ENCODE measurements at regions not wholly inside any gene's neighbourhood (a gene's known extent, or its start where the extent isn't known, plus 50 kb on each side); places are given as distances from the start of the nearest gene placed in this dataset.

DNA sequence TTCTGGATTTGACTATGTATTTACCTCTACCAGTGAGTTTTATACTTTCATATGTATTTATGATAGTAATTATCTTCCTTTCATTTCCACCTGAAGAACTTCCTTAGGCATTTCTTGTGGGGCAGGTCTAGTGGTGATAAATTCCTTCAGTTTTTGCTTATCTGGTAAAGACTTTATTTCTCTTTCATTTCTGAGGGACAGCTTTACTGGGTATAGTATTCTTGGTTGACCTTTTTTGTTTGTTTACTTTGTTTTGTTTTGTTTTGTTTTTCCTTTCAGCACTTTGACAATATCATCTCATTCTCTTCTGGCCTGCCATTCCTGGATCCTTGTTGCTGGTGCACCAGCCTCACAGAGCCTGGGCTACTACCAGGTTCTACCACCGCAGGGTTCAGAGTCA is 53.9 kb upstream of the NFKBIA start:
- CTCF ChIA-PET = no interaction called here
- no peak overlapping the region for H4K8ac ChIP-seq (ENCODE audit: low read depth in 2 of 2, low read length in 2 of 2)
- H3K4me1 ChIP-seq (ENCODE audit: control insufficient read depth, insufficient read depth, low read length) = no peaks in the 10 kb centered on the region
- H3K4ac ChIP-seq (ENCODE audit: low read depth, low read length) = no peak overlapping the region
- H3K18ac ChIP-seq (ENCODE audit: low read depth, low read length) = no peak overlapping the region
- 100% methylated on average over 1 of the region's 1 CpG; no CpG with 5 or more reads in 1 of the 2 experiments for WGBS, 2 experiments (ENCODE audit: extremely low coverage in 2 of 2, insufficient read length in 1 of 2)
- no peak overlapping the region for H2BK15ac ChIP-seq (ENCODE audit: low read depth, low read length)
- BruUV-seq (replicated peaks) = no TSS peak
- no peak overlapping the region for H2AK5ac ChIP-seq (ENCODE audit: low read depth, low read length)
- POLR2A ChIA-PET (ENCODE audit: unreplicated experiment) = no interaction called here
- no peak for ATAC-seq (ENCODE audit: low read depth)
- H3K27ac ChIP-seq (ENCODE audit: insufficient read depth, low read length) = no peak overlapping the region
- no peak overlapping the region for H2AK9ac ChIP-seq (replicated peaks; ENCODE audit: low read depth, low read length, poor library complexity)
- intact Hi-C loops (cut with micrococcal nuclease) (no loop called here), dilution Hi-C loops (cut with HindIII; ENCODE audit: low sequenced_read_pairs, unreplicated experiment) (no loop called here), in situ Hi-C loops (cut with MboI; ENCODE audit: low sequenced_read_pairs) (no loop called here)
- no peak overlapping the region for H2BK120ac ChIP-seq (ENCODE audit: low read depth, low read length)
- H3K9me3 ChIP-seq (ENCODE audit: control insufficient read depth, insufficient read depth, low read length) = peaks cover 7% of the 10 kb centered on the region
- H3K14ac ChIP-seq (replicated peaks; ENCODE audit: low read depth, low read length) = no peak overlapping the region
- H3K4me3 ChIP-seq (ENCODE audit: insufficient read depth, low read depth, low read length) = no peak overlapping the region
- H4K91ac ChIP-seq (ENCODE audit: insufficient read depth, low read depth, low read length) = no peak overlapping the region
- no peaks in the 10 kb centered on the region for H3K79me1 ChIP-seq (ENCODE audit: low read depth in 1 of 2, low read length in 2 of 2)
- H4K5ac ChIP-seq (ENCODE audit: low read depth, low read length) = no peak overlapping the region
- no peak overlapping the region for H3K56ac ChIP-seq (ENCODE audit: extremely low read depth, insufficient read depth, low read length)
- H3K4me2 ChIP-seq (ENCODE audit: low read depth, low read length) = no peak overlapping the region
- H2BK20ac ChIP-seq (ENCODE audit: low read depth, low read length) = no peak overlapping the region
- no peaks in the 10 kb centered on the region for H4K20me1 ChIP-seq (ENCODE audit: insufficient read depth, low read length)
- no peak overlapping the region for H3K23ac ChIP-seq (ENCODE audit: low read depth, low read length)
- no peak overlapping the region for H3K9ac ChIP-seq (ENCODE audit: low read depth, low read length)
- H3K9me1 ChIP-seq (ENCODE audit: insufficient read depth, low read length) = no peaks in the 10 kb centered on the region
- no peak overlapping the region for H2AFZ ChIP-seq (replicated peaks; ENCODE audit: low read length, poor library complexity)
- H2BK5ac ChIP-seq (ENCODE audit: low read depth, low read length, poor library complexity, severe bottlenecking) = no peak overlapping the region
- DNase-seq = no peak
- TF ChIP-seq MAFK (IDR thresholded peaks at IDR 0.05; ENCODE audit: low read depth, low read length) (no peak), CHD1 (IDR thresholded peaks at IDR 0.05; ENCODE audit: low read depth, low read length) (no peak), MAZ (IDR thresholded peaks at IDR 0.05; ENCODE audit: borderline replicate concordance, low read depth, low read length) (no peak), RCOR1 (IDR thresholded peaks at IDR 0.05; ENCODE audit: insufficient replicate concordance, low read length) (no peak)
- TF ChIP-seq, protein P1, sequence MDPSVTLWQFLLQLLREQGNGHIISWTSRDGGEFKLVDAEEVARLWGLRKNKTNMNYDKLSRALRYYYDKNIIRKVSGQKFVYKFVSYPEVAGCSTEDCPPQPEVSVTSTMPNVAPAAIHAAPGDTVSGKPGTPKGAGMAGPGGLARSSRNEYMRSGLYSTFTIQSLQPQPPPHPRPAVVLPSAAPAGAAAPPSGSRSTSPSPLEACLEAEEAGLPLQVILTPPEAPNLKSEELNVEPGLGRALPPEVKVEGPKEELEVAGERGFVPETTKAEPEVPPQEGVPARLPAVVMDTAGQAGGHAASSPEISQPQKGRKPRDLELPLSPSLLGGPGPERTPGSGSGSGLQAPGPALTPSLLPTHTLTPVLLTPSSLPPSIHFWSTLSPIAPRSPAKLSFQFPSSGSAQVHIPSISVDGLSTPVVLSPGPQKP (IDR thresholded peaks at IDR 0.05; ENCODE audit: borderline replicate concordance, low read depth, low read length) = no peak
- H3K27me3 ChIP-seq (ENCODE audit: control insufficient read depth, insufficient read depth, low read length) = no peaks in the 10 kb centered on the region
- H3K36me3 ChIP-seq (ENCODE audit: control insufficient read depth, insufficient read depth, low read length) = no peaks in the 10 kb centered on the region
